Mesenchymal stem cell (in vitro differentiated cells and primary cell): ENCODE measurements at regions not wholly inside any gene's neighbourhood (a gene's known extent, or its start where the extent isn't known, plus 50 kb on each side); places are given as distances from the start of the nearest gene placed in this dataset.
A peak's percentile ranks its signal among the peaks of the same experiment; 100 is the strongest.
"Not testable (repeated sequence)": the region's sequence is repeated elsewhere in the genome, so short reads cannot be mapped to it uniquely, and the experiment has no call there.

Experiments used
- DNase-seq: peaks from one replicate; pipeline ENCODE4 v3.0.0-alpha.2; 2013
- H2AFZ ChIP-seq: one replicate; pipeline ENCODE4 v1.6.1; 2013; ENCODE audit warnings: low read depth, mild to moderate bottlenecking, control low read depth, inconsistent platforms, low read length, moderate library complexity
- H2AK5ac ChIP-seq: 2 replicates; pipeline ENCODE4 v1.6.1; 2013; ENCODE audit warnings: low read length, moderate library complexity, mild to moderate bottlenecking, inconsistent platforms; ENCODE audit not compliant: severe bottlenecking
- H2BK120ac ChIP-seq: one replicate; pipeline ENCODE4 v1.6.1; 2013; ENCODE audit warnings: low read depth, mild to moderate bottlenecking, inconsistent platforms, low read length, moderate library complexity
- H2BK12ac ChIP-seq, 2 experiments: one replicate each; pipeline ENCODE4 v1.6.1; 2013; ENCODE audit warnings: inconsistent platforms in 2 of 2, low read length in 2 of 2, mild to moderate bottlenecking in 2 of 2, moderate library complexity in 2 of 2, control low read depth in 1 of 2
- H2BK15ac ChIP-seq: one replicate; pipeline ENCODE4 v1.6.1; 2013; ENCODE audit warnings: mild to moderate bottlenecking, low read depth, inconsistent platforms; ENCODE audit not compliant: poor library complexity, severe bottlenecking
- H2BK5ac ChIP-seq: 2 replicates; pipeline ENCODE4 v1.6.1; 2013; ENCODE audit warnings: low read depth, mild to moderate bottlenecking, low read length, control low read depth, inconsistent platforms; ENCODE audit not compliant: poor library complexity, severe bottlenecking
- H3K14ac ChIP-seq, 2 experiments: one replicate each; pipeline ENCODE4 v1.6.1; 2013; ENCODE audit warnings: inconsistent platforms in 2 of 2, low read length in 2 of 2, control low read depth in 1 of 2, mild to moderate bottlenecking in 1 of 2, moderate library complexity in 1 of 2
- H3K18ac ChIP-seq, 2 experiments: one replicate each; pipeline ENCODE4 v1.6.1; 2013; ENCODE audit warnings: inconsistent platforms in 2 of 2, low read length in 2 of 2, control low read depth in 1 of 2, low read depth in 1 of 2, mild to moderate bottlenecking in 1 of 2
- H3K23ac ChIP-seq, 2 experiments: one replicate each; pipeline ENCODE4 v1.6.1; 2013; ENCODE audit warnings: inconsistent platforms in 2 of 2, low read length in 2 of 2, mild to moderate bottlenecking in 2 of 2, moderate library complexity in 2 of 2, control low read depth in 1 of 2
- H3K27ac ChIP-seq: 2 replicates; pipeline ENCODE4 v1.5.1; 2013; ENCODE audit warnings: mild to moderate bottlenecking, moderate library complexity, low read length, control low read depth, inconsistent platforms; ENCODE audit not compliant: poor library complexity, severe bottlenecking
- H3K27me3 ChIP-seq, 2 experiments: 2 replicates each; pipeline versions ENCODE4 v1.6.1 to v1.7.0; 2013; ENCODE audit warnings: low read length in 2 of 2, mild to moderate bottlenecking in 2 of 2, moderate library complexity in 2 of 2, control low read depth in 1 of 2, inconsistent platforms in 1 of 2; ENCODE audit not compliant: control insufficient read depth in 1 of 2, insufficient read depth in 1 of 2
- H3K36me3 ChIP-seq, 2 experiments: 2 replicates each; pipeline versions ENCODE4 v1.6.1 to v1.7.0; 2013; ENCODE audit warnings: low read length in 2 of 2, control low read depth in 1 of 2, inconsistent platforms in 1 of 2, low read depth in 1 of 2, mild to moderate bottlenecking in 1 of 2; ENCODE audit not compliant: insufficient read depth in 2 of 2, control insufficient read depth in 1 of 2
- H3K4ac ChIP-seq, 2 experiments: one replicate each; pipeline ENCODE4 v1.6.1; 2013; ENCODE audit warnings: inconsistent platforms in 2 of 2, low read length in 2 of 2, mild to moderate bottlenecking in 2 of 2, moderate library complexity in 2 of 2, control low read depth in 1 of 2, low read depth in 1 of 2
- H3K4me1 ChIP-seq: 2 replicates; pipeline ENCODE4 v1.6.1; 2013; ENCODE audit warnings: low read depth, low read length, control low read depth; ENCODE audit not compliant: control insufficient read depth, insufficient read depth
- H3K4me2 ChIP-seq: 2 replicates; pipeline ENCODE4 v1.6.1; 2013; ENCODE audit warnings: low read length, mild to moderate bottlenecking, inconsistent platforms; ENCODE audit not compliant: poor library complexity, severe bottlenecking
- H3K4me3 ChIP-seq, 2 experiments: 2 replicates each; pipeline versions ENCODE4 v1.5.1 to v1.7.0; 2013; ENCODE audit warnings: low read length in 2 of 2, mild to moderate bottlenecking in 2 of 2, control low read depth in 1 of 2, low read depth in 1 of 2; ENCODE audit not compliant: insufficient read depth in 1 of 2
- H3K79me1 ChIP-seq: replicated peaks from 2 replicates; pipeline ENCODE4 v1.6.1; 2013; ENCODE audit warnings: mild to moderate bottlenecking, control low read depth, low read length, inconsistent platforms; ENCODE audit not compliant: poor library complexity, severe bottlenecking
- H3K9ac ChIP-seq: 2 replicates; pipeline ENCODE4 v1.7.0; 2013; ENCODE audit warnings: mild to moderate bottlenecking, low read length, moderate library complexity
- H3K9me3 ChIP-seq: 2 replicates; pipeline ENCODE4 v1.7.0; 2013; ENCODE audit warnings: mild to moderate bottlenecking, low read length; ENCODE audit not compliant: control insufficient read depth
- H4K8ac ChIP-seq: one replicate; pipeline ENCODE4 v1.6.1; 2013; ENCODE audit warnings: inconsistent platforms, mild to moderate bottlenecking, low read length, moderate library complexity
- H4K91ac ChIP-seq: one replicate; pipeline ENCODE4 v1.6.1; 2013; ENCODE audit warnings: mild to moderate bottlenecking, low read length, inconsistent platforms
- WGBS: methylation state at CpG from one replicate; pipeline ENCODE4 v1.1.7; 2013; ENCODE audit warnings: mixed read lengths; 5-methylcytosine and 5-hydroxymethylcytosine counted together

GRCh38 chr12:14032191-14032590 lies 50.8 kb upstream of the GRIN2B start:
- H2AK5ac ChIP-seq, H4K8ac ChIP-seq, H2BK15ac ChIP-seq, H3K27me3 ChIP-seq, H2AFZ ChIP-seq, H3K18ac ChIP-seq, H3K9ac ChIP-seq, H2BK5ac ChIP-seq, H4K91ac ChIP-seq, H3K23ac ChIP-seq, H3K36me3 ChIP-seq, H2BK120ac ChIP-seq, H2BK12ac ChIP-seq, H3K14ac ChIP-seq, H3K4ac ChIP-seq, H3K79me1 ChIP-seq, DNase-seq, H3K4me3 ChIP-seq, H3K9me3 ChIP-seq, H3K4me2 ChIP-seq, H3K27ac ChIP-seq, H3K4me1 ChIP-seq: not testable (repeated sequence)
- WGBS = 70% methylated on average over 11 of the region's 11 CpGs

- Histone ChIP-seq H3K9ac (no peak overlapping the region), H2BK5ac (no peak overlapping the region), H3K4me3 (no peak overlapping the region), H3K27ac (no peak overlapping the region), H3K18ac (no peak overlapping the region), H2BK120ac (no peak overlapping the region), H3K9me3 (no peaks in the 10 kb centered on the region), H2BK12ac (no peak overlapping the region), H3K4me2 (no peak overlapping the region), H3K4ac (no peak overlapping the region), H3K4me1 (no peaks in the 10 kb centered on the region), H3K14ac (no peak overlapping the region), H2BK15ac (no peak overlapping the region), H4K91ac (no peak overlapping the region), H4K8ac (no peak overlapping the region), H2AFZ (no peak overlapping the region), H3K36me3 (no peaks in the 10 kb centered on the region), H3K79me1 (no peaks in the 10 kb centered on the region), H3K27me3 (no peaks in the 10 kb centered on the region), H2AK5ac (no peak overlapping the region), H3K23ac (no peak overlapping the region)
- no peak for DNase-seq
- 48% methylated on average over 2 of the region's 2 CpGs for WGBS
These were observed 62.4 kb upstream of the GRIN2B start for GRCh38 chr12:14043776-14044175.

- no peak overlapping the region for H2BK12ac ChIP-seq
- H3K23ac ChIP-seq = no peak overlapping the region
- H2BK15ac ChIP-seq = no peak overlapping the region
- H2BK120ac ChIP-seq = no peak overlapping the region
- H3K4me3 ChIP-seq = no peak overlapping the region
- no peak overlapping the region for H3K4me2 ChIP-seq
- no peaks in the 10 kb centered on the region for H3K4me1 ChIP-seq
- no peak overlapping the region for H2BK5ac ChIP-seq
- no peaks in the 10 kb centered on the region for H3K36me3 ChIP-seq
- 54% methylated on average over 4 of the region's 4 CpGs for WGBS
- DNase-seq = no peak
- no peaks in the 10 kb centered on the region for H3K79me1 ChIP-seq
- H3K27me3 ChIP-seq = no peaks in the 10 kb centered on the region
- no peak overlapping the region for H3K27ac ChIP-seq
- H2AFZ ChIP-seq = no peak overlapping the region
- no peak overlapping the region for H3K14ac ChIP-seq
- no peak overlapping the region for H3K9ac ChIP-seq
- no peak overlapping the region for H2AK5ac ChIP-seq
- no peak overlapping the region for H4K8ac ChIP-seq
- no peak overlapping the region for H4K91ac ChIP-seq
- H3K4ac ChIP-seq = no peak overlapping the region
- no peak overlapping the region for H3K18ac ChIP-seq
- H3K9me3 ChIP-seq = no peaks in the 10 kb centered on the region
These were observed 67.6 kb upstream of the GRIN2B start for GRCh38 chr12:14048941-14049545.

- Histone ChIP-seq H2BK120ac (no peak overlapping the region), H3K4me3 (no peak overlapping the region), H3K18ac (no peak overlapping the region), H3K14ac (no peak overlapping the region), H3K9me3 (no peaks in the 10 kb centered on the region), H3K4me1 (no peaks in the 10 kb centered on the region), H4K91ac (no peak overlapping the region), H2BK12ac (no peak overlapping the region), H2AFZ (no peak overlapping the region), H3K4ac (no peak overlapping the region), H3K36me3 (no peaks in the 10 kb centered on the region), H3K23ac (no peak overlapping the region), H2BK15ac (no peak overlapping the region), H3K4me2 (peak overlapping the region; percentile 17), H3K79me1 (no peaks in the 10 kb centered on the region), H2BK5ac (no peak overlapping the region), H4K8ac (no peak overlapping the region), H2AK5ac (no peak overlapping the region), H3K27ac (no peak overlapping the region), H3K27me3 (no peaks in the 10 kb centered on the region), H3K9ac (no peak overlapping the region)
- DNase-seq = no peak
- WGBS = 71% methylated on average over 7 of the region's 7 CpGs
These were observed 76.5 kb upstream of the GRIN2B start for GRCh38 chr12:14057895-14058294.
